ENCODE measurements at regions not wholly inside any gene's neighbourhood (a gene's known extent, or its start where the extent isn't known, plus 50 kb on each side); places are given as distances from the start of the nearest gene placed in this dataset.

DNA sequence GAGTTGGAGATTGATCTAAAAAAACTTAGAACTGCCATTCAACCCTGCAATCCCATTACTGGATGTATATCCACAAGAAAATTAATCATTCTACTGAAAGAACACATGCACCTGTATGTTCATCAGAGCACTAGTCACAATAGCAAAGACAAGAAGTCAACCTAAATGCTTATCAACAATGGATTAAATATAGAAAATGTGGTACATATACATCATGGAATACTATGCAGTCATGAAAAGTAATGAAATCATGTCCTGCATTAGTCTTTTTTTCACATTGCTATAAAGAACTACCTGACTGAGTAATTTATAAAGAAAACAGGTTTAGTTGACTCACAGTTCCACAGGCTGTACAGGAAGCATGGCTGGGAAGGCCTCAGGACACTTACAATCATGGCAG, 850.5 kb downstream of the TECRL start:
- TF ChIP-seq, protein P1, sequence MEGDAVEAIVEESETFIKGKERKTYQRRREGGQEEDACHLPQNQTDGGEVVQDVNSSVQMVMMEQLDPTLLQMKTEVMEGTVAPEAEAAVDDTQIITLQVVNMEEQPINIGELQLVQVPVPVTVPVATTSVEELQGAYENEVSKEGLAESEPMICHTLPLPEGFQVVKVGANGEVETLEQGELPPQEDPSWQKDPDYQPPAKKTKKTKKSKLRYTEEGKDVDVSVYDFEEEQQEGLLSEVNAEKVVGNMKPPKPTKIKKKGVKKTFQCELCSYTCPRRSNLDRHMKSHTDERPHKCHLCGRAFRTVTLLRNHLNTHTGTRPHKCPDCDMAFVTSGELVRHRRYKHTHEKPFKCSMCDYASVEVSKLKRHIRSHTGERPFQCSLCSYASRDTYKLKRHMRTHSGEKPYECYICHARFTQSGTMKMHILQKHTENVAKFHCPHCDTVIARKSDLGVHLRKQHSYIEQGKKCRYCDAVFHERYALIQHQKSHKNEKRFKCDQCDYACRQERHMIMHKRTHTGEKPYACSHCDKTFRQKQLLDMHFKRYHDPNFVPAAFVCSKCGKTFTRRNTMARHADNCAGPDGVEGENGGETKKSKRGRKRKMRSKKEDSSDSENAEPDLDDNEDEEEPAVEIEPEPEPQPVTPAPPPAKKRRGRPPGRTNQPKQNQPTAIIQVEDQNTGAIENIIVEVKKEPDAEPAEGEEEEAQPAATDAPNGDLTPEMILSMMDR (IDR thresholded peaks at IDR 0.05) = no peak

DNA sequence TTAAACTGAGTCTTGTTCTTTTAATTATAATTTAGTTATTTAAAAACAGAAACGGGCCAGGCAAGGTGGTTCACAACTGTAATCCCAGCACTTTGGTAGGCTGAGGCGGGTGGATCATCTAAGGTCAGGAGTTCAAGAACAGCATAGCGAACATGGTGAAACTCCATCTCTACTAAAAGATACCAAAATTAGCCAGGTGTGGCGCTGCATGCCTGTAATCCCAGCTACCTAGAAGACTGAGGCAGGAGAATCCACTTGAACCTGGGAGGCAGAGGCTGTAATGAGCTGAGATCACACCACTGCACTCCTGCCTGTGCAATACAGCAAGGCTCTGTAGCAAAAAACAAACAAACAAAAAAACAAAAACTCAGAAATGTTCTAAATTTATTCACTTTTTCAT, 852.9 kb downstream of the TECRL start:
- DNase-seq (ENCODE audit: low spot score) = no peak
- no peak overlapping the region for H3K4me3 ChIP-seq
- TF ChIP-seq, protein P1 (IDR thresholded peaks at IDR 0.05) = no peak
- H3K27ac ChIP-seq = no peak overlapping the region

More for the DNA sequence above, 850.5 kb downstream of the TECRL start:
- DNase-seq (ENCODE audit: low spot score) = no peak
- no peak overlapping the region for H3K27ac ChIP-seq
- H3K4me3 ChIP-seq = no peak overlapping the region

GRCh38 chr4:63553123-63553522, 856.1 kb downstream of the TECRL start:
- DNase-seq (ENCODE audit: low spot score) = no peak
- Histone ChIP-seq H3K4me3 (no peak overlapping the region), H3K27ac (no peak overlapping the region)
- TF ChIP-seq, protein P1 (IDR thresholded peaks at IDR 0.05) = no peak

DNA sequence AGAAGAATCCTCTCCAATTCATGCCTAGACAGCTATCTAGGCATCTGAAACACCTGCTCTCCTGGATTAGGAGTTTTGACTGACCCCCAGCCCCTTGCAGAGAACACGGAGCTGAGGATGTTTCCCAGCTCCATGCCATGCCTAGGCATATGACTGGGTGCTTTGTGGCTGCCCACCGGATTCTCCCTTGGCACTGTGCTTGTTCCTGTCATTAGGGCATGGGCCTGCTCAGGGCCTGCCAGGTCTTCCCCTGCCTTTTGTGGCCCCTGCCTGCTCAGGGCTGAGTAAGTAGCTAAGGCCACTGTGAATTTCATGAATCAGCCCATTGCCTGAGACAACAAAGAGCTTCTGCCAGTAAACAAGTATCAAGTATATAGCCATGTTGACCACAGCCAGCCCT, 867.4 kb downstream of the TECRL start:
- TF ChIP-seq, protein P1 (IDR thresholded peaks at IDR 0.05) = no peak
- Histone ChIP-seq H3K27ac (no peak overlapping the region), H3K4me3 (no peak overlapping the region)
- DNase-seq (ENCODE audit: low spot score) = no peak

- no peak for DNase-seq (ENCODE audit: low spot score)
- no peak overlapping the region for H3K4me3 ChIP-seq
- TF ChIP-seq, protein P1 (IDR thresholded peaks at IDR 0.05) = no peak
- no peak overlapping the region for H3K27ac ChIP-seq
Observed at GRCh38 chr4:63529581-63530337, 879.5 kb downstream of the TECRL start.

GRCh38 chr4:63528256-63528991, 880.8 kb downstream of the TECRL start:
- TF ChIP-seq, protein P1 (IDR thresholded peaks at IDR 0.05) = no peak
- H3K4me3 ChIP-seq = no peak overlapping the region
- no peak overlapping the region for H3K27ac ChIP-seq
- DNase-seq (ENCODE audit: low spot score) = no peak

DNA sequence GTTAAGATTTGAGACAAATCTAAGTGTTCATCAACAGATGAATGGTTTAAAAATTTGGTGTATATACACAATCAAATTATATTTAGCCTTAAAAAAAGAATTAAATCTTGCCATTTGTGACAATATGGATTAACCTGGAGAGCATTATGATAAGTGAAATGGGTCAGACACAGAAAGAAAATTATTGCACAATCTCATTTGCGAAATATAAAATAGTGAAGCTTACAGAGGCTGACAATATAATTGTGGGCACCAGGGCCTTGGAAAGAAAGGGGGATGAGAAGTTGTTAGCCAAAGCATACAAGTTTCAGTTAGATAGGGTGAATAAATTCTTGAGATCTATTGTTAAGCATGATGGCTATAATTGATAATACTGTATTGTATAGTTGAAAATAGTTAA, 883.0 kb downstream of the TECRL start:
- H3K27ac ChIP-seq = no peak overlapping the region
- TF ChIP-seq, protein P1 (IDR thresholded peaks at IDR 0.05) = no peak
- no peak for DNase-seq (ENCODE audit: low spot score)
- H3K4me3 ChIP-seq = no peak overlapping the region
